HG03342 (cell line): ENCODE measurements at regions not wholly inside any gene's neighbourhood (a gene's known extent, or its start where the extent isn't known, plus 50 kb on each side); places are given as distances from the start of the nearest gene placed in this dataset.

ENCODE experiments used
- ATAC-seq: cut with Tn5 transposase; IDR thresholded peaks from one replicate; pipeline ENCODE4 v1.9.1; 2021; ENCODE audit warnings: mild to moderate bottlenecking, moderate library complexity; ENCODE audit not compliant: unreplicated experiment

DNA sequence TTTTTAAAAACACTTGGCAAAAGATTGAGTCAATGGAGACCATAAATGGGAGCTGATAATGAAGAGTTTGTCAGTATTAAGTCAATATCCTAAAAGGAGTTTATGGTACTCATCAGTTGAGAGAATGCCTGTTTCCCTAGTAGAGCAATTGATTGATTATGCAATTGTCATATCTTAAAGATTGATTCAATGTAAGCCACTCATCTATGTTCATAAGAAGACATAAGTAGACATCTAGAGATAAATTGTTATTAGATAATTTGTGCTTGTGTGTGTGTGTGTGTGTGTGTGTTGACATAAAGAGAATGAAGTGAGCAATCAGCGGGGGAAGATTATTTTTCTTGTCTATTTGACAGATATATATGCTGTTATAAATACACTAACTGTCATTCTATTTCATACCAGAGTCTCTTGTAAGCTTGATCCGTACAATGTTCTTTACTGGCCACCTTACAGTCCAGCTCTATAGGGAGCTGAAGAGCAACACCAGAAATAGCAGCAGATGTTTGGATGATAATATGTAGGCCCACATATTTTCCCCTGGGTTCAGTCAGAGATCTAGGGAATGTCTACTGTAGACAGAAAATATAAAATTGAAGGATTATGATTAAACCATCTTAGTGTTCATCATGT lies 848.6 kb upstream of the EPHA6 start:
- ATAC-seq: no peak

DNA sequence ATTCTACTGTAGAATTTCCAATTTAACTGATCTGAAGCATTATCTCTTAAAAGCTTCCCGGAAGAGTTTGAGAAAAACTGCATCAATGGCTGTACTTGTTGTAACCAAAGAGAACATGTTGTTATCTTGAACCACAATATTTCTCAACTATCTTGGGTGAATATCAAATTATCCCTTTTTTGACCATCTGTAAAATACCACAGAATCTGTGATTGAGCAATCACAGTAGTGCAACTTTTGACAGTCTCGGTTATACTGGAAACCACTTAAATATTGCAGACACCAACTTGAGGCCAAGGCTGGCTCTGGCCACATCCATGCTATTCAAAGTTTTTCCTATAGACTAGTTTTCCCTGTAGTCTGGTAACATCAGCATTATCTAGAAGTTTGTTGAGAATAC lies 842.8 kb upstream of the EPHA6 start:
- no peak for ATAC-seq

DNA sequence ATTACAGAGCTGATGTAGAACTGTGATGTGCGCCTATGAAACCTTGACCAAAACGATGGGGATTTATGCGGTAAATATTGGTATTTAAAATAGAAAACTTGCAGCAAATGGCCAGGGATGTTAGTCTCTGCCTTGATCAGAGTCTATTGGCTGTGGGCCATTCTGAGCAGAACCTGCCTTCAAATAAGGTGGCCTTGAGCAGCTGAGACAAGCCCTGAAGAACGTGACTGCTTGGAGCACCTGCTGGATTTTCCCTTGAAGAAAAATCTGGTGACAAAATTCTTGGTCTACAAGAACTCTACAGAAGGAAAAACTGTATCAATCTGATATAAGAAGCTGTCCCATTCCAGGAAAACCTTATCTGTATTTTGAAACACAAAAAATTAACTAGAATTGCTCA lies 820.1 kb upstream of the EPHA6 start:
- no peak for ATAC-seq

DNA sequence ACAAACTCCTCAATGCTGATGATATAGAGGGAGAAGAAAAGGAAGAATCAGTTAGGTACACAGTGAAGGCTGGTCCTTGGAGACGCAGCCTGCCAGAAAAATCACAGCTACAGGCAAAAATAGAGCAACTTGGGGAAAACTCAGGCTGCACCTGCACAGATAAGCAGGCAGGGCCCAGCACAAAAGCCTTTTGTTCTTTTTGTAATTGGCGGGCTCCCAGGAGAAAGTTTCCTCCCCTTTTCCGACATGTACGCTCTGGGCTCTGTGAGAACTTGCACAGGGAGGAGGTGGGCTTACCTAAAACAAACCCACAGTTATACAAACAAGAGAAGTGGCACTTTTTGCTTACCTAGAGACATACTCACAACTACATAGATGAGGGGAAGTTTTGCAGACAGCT lies 813.4 kb upstream of the EPHA6 start:
- no peak for ATAC-seq

DNA sequence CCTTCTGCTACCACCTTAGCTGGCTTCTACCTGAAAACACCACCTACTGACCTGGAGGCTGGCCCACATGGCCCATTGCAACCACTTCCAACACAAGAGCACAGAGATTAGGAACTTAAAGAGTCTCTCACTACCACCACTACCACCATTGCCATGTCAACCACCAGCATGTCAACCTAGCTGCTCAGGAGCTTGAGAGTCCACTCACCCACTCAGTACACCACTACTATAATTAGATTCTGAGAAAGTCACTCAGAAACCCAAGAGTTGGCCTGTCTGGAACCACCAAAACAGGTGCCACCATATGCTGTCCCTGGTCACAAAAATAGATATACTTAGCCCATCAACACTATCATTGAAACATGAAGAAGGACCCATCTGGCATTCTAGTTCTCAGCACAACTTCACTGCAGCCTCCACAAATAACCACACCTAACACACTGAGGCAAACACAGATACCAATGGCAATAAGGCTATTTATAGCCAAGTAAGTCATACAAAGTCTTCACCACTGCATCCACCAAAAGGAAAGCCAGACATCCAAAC lies 806.7 kb upstream of the EPHA6 start:
- no peak for ATAC-seq

DNA sequence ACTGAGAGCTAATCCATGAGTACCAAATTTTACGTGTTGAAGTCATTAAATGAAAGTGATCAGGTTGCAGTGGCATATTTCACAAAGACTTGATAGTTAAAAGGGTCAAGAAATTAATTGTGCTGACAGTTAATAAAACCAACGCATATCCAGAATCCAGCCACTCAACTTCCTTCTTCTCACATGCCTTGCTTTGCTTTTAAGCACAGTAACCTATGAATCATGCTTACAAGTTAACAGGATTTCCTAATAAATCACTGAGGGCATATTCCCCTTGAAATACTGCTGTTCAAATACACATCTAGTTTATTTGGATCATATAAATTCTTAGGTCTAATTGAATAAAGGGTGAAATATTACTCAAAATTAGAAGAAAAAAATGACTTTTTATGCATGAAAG lies 801.5 kb upstream of the EPHA6 start:
- ATAC-seq: no peak

DNA sequence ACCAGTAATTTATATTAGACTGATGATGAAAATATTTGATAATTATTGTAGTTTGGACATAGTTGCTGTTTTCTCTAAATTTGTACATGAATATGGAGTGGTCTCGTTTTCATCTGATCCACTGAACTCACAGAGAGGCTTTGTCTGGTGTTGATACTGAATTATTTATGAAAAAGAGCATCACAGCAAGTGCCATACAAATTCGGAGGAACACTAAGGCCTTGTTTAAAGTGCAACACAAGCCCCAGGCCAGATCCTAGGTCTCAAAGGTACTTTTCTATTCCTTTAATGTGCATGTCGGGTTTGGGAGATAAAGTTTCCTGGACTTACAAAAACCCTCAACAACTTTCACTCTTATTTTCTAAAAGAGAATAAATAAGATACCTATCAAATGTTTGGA lies 796.8 kb upstream of the EPHA6 start:
- ATAC-seq: no peak

DNA sequence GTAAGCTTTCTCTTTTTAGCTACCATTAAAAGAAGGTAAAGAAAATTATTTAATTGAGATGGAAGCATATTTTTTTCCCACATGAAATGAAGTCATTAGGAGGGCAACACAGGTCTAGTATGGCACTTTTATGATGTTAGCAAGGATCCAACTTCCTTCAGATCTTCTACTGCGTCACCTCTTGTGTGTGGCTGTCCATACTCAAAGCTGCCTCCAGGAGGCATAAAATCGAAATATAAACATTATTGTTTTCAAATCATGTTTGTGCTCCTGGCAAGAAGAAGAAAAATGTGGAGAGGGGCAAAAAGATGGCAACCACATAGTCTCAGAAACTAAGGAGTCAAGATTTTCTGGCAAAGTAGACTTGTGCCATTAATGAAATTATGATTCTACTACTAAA lies 791.7 kb upstream of the EPHA6 start:
- ATAC-seq: no peak

DNA sequence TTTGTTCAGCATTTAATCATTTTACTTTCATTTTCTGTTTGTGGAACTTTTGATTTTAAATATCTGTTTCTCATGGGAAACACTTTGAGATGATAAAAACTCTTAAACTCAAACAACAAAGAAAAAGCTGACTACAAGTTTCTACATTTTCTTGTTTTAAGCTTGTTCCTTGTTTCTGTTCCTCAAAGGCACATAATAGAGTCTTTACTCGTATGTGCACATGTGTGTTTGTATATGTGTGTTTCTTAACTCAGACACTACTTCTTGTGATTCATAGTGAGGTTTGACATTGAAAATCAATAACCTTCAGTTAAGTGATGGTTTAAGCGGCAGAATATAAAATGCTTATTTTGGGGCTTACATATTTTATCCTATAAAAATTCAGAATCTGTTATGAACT lies 786.7 kb upstream of the EPHA6 start:
- no peak for ATAC-seq

DNA sequence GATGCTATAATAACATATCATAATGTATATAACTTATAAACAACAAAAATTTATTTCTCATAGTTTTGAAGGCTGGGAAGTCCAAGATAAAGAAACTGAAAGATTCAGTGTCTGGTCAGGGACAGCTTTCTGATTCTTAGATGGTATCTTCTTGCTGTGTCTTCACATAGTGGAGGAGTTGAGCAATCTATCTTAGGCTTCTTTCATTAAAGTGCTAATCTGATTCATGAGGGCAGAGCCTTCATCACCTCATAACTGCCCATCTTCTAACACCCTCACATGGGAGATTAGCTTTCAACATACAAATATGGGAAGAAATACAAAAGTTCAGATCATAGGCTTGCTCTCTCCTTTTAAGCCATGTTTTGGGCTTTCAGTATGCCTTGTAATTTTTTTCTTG lies 774.8 kb upstream of the EPHA6 start:
- ATAC-seq: no peak

DNA sequence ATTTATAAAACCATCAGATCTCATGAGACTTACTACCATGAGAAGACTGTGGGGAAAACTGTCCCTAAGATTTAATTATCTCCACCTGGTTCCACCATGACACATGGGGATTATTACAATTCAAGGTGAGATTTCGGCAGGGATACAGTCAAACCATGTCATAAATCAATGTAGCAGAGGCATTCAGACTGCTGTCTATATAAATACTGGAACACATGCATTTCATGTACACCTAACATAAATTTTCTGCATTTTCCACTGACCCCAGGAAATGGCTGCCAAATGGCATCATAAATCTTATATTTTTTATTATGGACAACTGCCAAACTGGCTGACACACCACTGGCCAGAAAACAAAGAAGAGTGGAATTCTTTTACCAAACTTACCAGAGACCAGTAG lies 755.1 kb upstream of the EPHA6 start:
- ATAC-seq: no peak

DNA sequence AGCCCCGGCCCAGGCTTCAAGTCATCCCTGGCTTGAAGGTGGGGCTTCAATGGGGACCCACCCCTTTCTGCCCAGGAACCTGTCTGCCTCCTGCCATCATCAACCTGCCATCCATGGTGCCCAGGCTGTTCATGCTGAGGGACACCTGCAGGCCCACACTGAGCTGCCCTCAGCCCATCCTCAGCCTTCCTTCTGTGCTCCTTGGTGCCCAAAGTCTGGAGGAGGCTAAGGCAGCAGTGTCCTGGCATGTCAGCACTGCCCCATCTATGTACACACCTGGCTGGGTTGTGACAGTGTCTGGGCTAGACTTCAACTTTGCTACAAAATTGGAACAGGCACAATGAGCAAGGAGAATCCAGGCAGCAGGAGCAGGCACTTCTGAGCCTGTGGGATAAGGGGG lies 745.3 kb upstream of the EPHA6 start:
- no peak for ATAC-seq

DNA sequence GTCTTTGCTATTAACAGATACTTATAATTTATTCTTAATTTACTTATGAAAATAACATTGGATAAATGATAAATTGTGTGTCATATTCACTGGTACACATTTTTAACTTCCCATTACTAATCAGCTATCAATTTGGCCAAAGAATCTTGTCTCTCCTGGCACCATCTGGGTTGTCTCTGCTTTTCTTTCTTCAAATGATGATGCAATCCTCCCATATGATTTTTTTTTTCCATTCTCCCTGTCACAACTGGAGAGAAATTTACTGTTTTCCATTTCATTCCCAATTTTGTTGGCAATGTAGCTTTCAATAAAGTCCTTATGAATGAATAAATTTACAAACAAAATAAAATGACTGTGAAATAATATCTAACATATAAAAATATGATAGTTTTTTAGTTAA lies 743.7 kb upstream of the EPHA6 start:
- ATAC-seq: no peak

DNA sequence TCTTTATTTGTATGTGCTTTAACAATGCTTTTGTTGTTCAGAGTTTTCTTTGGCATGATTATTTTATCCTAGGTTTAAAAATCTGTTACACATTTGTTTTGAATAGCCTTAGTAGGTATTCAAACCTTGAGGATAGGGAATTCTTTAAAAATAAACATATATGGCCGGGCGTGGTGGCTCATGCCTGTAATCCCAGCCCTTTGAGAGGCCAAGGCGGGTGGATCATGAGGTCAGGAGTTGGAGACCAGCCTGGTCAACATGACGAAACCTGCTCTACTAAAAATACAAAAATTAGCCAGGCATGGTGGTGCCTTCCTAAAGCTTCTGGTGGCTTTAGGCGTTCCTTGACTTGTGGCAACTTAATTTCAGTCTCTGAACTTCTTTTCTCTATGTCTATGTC lies 743.3 kb upstream of the EPHA6 start:
- ATAC-seq: no peak

DNA sequence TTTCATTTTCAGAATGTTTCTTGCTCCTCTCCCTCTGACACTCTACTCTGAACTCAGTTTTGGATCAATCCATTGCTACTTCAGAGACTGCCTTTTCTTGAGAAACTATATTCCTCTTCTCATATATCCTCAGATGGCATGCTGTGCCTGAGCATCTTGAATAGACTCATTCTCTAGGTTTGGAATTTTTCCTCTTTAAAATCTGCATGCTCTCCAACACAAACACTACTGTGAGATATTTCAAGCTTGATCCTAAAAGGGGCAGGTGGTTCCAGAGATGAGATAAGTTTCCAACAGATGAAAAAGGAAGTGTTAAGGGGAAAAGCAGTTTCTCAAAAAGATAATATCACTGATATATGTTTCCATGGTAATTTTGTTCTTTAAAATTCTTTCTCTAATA lies 742.2 kb upstream of the EPHA6 start:
- no peak for ATAC-seq

DNA sequence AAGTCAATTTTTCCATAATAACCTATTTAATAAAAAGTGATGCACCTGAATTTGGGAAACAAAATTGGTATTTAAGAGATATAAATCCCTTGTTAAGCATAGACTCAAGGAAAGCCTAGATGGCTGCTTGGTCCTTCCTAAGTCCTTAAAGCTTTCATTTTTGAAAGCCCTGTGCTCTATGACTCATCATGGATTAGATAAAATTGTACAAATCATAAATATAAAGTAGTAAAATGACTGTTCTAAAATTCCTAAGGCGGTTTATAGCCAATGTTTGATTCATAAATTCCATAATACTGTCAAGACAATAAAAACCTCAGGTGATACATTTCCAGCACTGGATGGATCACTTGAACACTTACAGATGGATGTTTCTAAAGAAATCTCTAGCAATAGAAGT lies 730.8 kb upstream of the EPHA6 start:
- ATAC-seq: no peak

DNA sequence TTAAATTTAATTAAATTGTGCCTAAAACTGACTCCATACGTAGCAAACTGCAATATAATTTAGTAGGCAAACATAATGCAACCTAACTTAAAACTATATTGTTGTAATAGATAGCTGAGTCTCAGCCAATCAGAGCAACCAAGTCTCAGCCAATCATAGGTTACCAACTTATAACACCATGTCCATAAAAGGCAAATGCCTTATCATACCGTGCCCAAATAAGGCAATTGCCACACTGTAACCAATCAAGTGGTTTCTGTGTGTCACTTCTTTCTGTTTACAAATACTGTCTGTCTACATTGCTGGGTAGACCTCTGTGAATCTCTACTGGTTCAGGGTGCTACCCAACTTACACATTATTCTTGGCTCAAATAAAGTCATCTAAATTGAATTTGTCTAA lies 728.4 kb upstream of the EPHA6 start:
- ATAC-seq: no peak

DNA sequence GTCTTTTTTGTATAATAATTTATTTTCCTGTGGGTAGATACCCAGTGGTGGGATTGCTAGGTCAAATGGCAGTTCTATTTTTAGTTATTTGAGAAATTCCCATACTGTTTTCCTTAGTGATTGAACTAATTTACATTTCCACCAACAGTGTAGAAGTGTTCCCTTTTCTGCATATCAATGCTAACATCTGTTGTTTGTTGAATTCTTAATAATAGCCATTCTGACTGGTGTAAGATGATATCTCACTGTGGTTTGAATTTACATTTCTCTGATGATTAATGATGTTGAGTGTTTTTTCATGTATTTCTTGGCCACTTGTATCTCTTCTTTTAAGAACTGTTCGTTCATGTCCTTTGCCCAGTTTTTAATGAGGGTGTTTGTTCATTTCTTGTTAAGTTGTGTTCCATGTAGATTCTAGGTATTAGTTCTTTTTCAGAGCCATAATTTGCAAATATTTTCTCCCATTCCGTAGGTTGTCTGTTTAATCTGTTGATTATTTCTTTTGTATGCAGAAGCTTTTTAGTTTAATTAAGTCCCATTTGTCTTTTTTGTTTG lies 713.3 kb upstream of the EPHA6 start:
- no peak for ATAC-seq

DNA sequence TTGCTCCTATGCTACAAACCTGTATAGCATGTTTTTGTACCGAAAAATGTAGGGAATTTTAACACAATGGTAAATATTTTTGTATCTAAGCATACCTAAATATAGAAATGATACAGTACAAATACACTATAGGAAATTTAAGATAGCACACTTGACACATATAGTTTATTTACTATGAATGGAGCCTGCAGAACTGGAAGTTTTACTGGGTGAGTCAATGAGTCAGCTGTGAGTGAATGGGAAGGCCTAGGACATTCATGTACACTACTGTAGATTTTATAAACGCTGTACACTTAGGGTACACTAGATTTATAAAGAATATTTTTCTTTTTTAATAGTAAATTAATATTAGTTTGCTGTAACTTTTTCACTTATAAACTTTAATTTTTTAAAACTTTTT lies 707.7 kb upstream of the EPHA6 start:
- ATAC-seq: no peak
